HG03139 (cell line): ENCODE measurements at regions not wholly inside any gene's neighbourhood (a gene's known extent, or its start where the extent isn't known, plus 50 kb on each side); places are given as distances from the start of the nearest gene placed in this dataset.
"Not testable (repeated sequence)": the region's sequence is repeated elsewhere in the genome, so short reads cannot be mapped to it uniquely, and the experiment has no call there.

Source experiments
- ATAC-seq: cut with Tn5 transposase; IDR thresholded peaks from one replicate; pipeline ENCODE4 v1.9.1; 2021; ENCODE audit not compliant: unreplicated experiment

- ATAC-seq, result no peak
Observed at GRCh38 chr2:126952216-126952615, 53.5 kb downstream of the TEX51 start.

DNA sequence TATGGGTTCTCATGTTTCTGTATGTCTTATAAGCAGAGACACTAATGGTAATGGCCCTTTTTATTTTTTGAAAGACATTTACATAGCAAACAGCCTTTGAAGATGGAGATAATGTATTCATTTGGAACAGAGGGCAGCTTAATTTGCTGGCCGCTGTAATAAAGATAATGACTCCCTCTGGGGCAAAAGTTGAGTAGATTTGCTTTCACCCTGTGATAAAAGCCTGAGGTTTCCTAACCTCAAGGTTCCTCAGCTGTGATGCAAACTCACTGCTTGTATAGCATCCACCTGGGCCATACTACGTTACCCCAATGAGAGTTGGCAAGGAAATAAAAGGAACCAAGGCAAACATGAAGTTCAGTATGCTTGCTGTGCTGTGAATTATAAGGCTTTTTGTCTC, 54.8 kb downstream of the TEX51 start:
- no peak for ATAC-seq

GRCh38 chr2:126954831-126955230, 56.1 kb downstream of the TEX51 start:
- ATAC-seq, result no peak

GRCh38 chr2:126956773-126957172, 58.1 kb downstream of the TEX51 start:
- ATAC-seq, result not testable (repeated sequence)

DNA sequence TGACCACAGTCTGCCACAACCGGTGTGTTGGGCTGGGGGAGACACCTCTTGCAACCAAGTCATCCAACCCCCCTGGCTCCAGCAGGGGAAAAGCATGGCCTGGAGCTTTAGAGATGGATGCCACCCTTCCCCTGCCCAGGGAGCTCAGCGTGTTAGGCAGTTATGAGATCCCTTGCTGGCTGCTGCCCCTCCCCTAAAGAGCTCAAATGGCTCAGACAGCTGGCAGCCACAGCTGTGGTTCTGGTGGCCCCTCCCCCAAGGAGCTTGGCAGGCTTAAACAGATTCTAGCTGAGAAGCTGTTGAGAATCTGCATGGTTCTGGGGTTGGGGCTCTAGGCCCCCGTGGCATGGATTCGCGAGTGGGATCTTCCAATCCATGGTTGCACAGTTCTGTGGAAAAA, 64.7 kb downstream of the TEX51 start:
- ATAC-seq, result no peak

GRCh38 chr2:126966601-126967000, 67.9 kb downstream of the TEX51 start:
- no peak for ATAC-seq

GRCh38 chr2:126970583-126970982, 71.9 kb downstream of the TEX51 start:
- no peak for ATAC-seq

- no peak for ATAC-seq
Observed at GRCh38 chr2:126971162-126971480, 72.4 kb downstream of the TEX51 start.

DNA sequence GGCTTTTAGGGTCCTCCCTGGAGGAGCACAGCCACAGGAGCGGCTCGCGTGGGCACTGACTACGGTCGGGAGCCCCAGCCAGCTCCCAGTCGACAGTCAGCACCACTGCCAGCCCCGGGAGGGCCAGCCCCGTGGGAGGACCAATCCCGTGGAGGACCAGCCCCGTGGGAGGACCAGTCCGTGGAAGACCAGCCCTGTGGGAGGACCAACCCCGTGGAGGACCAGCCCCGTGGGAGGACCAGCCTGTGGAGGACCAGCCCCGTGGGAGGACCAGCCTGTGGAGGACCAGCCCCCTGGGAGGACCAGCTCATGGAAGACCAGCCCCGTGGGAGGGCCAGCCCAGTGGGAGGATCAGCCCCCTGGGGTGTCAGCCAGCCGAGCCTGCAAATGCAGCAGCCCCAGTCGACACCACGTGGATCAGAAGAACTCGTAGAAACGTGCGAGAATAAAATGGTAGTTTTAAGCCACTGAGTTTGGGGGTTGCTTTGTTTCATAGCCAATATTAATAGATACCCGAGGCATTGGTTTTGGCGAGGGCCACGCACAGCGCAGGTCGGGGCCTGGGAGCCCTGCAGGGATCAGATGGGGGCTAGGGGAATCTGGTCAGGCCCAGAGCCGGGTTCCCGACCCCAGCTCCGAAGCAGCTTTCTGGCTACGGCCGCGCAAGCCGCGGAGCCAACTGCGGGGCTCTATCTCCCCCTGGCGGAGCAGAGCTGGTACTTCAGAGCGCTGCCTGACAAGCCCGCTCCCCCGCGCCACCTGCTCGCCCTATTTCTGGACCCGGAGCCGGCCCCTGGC, 73.0 kb downstream of the TEX51 start:
- ATAC-seq, result peak; percentile 94

- ATAC-seq, result no peak
Observed at GRCh38 chr2:126972279-126972626, 73.6 kb downstream of the TEX51 start.

DNA sequence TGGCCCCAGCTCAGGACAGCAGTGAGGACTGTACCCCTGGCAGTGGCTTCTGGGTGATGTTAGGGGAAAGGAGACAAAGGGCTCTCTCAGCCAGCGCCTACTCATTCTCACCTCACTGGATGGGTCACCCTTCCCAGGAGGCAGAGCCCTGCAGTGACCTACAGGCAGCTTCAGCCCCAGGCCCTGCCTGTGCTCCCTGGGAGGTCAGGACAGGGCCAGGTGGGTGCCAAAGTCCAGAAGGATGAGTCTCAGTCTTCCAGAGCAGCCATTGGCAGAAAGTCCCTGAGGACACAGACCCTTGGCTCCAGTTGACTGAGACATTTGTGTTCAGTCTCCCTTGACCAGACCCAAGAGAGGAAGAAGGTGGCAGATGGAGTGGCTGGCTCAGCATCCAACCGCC, 75.1 kb downstream of the TEX51 start:
- no peak for ATAC-seq

- no peak for ATAC-seq
Observed at GRCh38 chr2:126975671-126976655, 77.3 kb downstream of the TEX51 start.

- ATAC-seq, result no peak
Observed at GRCh38 chr2:126976721-126977328, 78.1 kb downstream of the TEX51 start.

- ATAC-seq, result no peak
Observed at GRCh38 chr2:126978333-126978732, 79.6 kb downstream of the TEX51 start.

- no peak for ATAC-seq
Observed at GRCh38 chr2:126979039-126980003, 80.6 kb downstream of the TEX51 start.

DNA sequence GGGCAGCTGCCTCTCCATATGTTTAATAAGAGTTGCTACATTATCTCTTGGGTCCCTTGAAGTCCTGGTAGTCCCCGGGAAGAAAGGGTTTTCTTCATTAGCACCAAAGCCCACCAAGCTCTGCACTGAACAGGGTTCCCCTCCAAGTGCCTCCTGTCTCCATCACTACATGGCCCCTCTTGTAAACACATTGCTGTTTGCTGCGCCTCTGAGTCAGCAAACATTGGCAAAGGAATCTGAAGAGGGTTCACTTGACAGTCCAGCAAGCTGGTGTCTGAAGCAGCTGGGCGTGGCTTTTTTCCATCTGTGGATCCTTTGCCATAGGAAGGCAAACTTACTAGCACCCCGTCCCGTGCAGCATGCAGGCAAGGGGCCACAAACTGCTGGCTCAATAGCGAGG, 82.8 kb downstream of the TEX51 start:
- ATAC-seq, result no peak

DNA sequence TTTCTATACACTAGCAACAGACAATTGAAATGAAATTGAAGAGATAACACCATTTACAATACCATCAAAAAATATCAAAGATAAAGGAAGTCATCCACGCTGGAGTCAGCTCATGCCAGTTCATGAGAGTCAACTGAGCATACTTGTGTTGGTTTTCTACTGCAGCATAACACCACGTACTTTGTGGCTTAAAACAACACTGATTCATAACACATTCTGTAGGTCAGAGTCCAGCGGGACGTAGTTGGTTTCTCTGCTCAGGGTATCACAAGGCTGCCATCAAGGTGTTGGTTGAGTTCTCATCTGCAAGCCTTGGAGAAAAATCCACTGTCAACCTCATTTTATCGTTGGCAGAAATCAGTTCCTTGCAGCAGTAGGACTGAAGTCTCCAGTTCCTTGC, 84.2 kb downstream of the TEX51 start:
- ATAC-seq, result no peak

DNA sequence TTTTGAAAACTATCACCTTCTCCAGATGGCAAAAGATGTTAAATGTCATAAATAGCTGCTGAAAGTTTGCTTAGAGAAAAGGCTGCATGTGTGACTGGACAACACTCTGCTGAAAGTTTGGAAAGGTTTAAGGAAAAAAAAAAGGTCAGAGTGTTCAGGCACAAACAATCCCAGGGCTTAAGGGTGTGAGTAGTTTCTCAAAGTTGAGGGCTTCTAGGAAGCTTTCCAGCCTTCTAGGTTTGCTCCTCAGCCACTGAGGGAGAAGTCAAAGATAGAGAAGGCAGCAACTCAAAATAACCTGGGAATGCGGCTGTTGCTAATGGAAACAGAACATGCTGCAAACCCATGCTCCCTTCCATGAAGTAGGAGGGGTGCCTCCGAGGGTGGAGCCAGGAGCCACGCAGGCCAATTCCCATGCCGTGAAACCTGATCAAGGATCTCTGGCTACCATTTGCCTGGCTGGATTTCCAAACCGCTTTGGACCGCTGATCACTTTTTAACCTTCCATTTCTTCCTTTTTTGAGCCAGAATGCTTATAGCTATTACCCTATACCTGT, 88.0 kb downstream of the TEX51 start:
- ATAC-seq, result no peak

DNA sequence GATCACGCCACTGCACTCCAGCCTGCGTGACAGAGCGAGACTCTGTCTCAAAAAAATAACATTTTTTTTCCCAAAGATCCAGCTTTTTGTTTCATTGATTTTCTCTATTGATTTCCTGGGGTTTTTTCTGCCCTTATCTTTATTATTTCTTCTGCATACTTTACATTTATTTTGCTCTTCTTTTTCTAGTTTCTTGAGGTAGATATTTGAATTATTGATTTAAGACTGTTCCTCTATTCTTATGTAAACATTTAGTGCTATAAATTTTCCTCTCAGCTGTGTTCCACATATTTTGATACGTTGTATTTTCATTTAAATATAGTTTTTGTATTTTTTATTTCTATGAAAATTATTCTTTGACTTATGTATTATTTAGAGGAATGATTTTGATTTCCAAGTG, 89.8 kb downstream of the TEX51 start:
- ATAC-seq, result no peak

- not testable (repeated sequence) for ATAC-seq
Observed at GRCh38 chr2:126989064-126989463, 90.4 kb downstream of the TEX51 start.
